ENCODE measurements at regions not wholly inside any gene's neighbourhood (a gene's known extent, or its start where the extent isn't known, plus 50 kb on each side); places are given as distances from the start of the nearest gene placed in this dataset.

DNA sequence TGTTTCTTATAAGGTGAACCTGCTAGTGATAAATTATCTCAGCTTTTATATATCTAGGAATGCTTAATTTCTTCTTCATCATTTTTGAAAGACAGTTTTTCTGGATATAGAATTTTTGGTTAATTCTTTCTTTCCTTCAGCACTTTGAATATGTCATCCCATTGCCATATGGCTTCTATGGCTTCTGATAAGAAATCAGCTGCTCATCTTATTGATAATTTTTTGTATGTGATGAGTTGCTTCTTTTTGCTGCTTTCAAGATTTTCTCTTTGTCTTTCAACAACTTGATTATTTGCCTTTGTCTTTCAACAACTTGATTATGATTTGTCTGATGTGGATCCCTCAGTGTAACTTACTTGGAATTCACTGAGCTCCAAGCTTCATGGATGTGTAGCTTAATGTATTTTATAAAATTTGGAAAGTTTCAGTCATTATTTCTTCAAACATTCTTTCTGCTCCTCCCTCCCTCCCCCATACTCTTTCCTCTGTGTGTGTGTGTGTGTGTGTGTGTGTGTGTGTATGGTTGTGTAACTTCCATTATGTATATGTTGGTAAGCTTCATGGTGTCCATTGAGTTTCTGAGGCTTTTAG lies 243.9 kb downstream of the TLE1 start:
- intact Hi-C loops (cut with micrococcal nuclease; ENCODE audit: unreplicated experiment) = no loop called here
- Mint-ChIP-seq H3K27me3 (ENCODE audit: unreplicated experiment) (no peaks in the 10 kb centered on the region), H3K36me3 (ENCODE audit: insufficient read depth, unreplicated experiment) (no peaks in the 10 kb centered on the region), H3K9me3 (ENCODE audit: low read depth, unreplicated experiment) (peaks cover 8% of the 10 kb centered on the region), H3K27ac (ENCODE audit: unreplicated experiment) (no peak overlapping the region), H3K4me1 (ENCODE audit: low read depth, unreplicated experiment) (no peaks in the 10 kb centered on the region), H3K4me3 (ENCODE audit: low read depth, unreplicated experiment) (no peak overlapping the region)
- DNase-seq = no peak
- TF ChIP-seq, protein P1, sequence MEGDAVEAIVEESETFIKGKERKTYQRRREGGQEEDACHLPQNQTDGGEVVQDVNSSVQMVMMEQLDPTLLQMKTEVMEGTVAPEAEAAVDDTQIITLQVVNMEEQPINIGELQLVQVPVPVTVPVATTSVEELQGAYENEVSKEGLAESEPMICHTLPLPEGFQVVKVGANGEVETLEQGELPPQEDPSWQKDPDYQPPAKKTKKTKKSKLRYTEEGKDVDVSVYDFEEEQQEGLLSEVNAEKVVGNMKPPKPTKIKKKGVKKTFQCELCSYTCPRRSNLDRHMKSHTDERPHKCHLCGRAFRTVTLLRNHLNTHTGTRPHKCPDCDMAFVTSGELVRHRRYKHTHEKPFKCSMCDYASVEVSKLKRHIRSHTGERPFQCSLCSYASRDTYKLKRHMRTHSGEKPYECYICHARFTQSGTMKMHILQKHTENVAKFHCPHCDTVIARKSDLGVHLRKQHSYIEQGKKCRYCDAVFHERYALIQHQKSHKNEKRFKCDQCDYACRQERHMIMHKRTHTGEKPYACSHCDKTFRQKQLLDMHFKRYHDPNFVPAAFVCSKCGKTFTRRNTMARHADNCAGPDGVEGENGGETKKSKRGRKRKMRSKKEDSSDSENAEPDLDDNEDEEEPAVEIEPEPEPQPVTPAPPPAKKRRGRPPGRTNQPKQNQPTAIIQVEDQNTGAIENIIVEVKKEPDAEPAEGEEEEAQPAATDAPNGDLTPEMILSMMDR (IDR thresholded peaks at IDR 0.05; ENCODE audit: unreplicated experiment) = no peak
- BruUV-seq (replicated peaks) = no TSS peak
- CTCF ChIA-PET = interaction anchor here (0.6 kb wide), 2 partner anchors 232 to 1902 kb away, joined by 3 to 4 read pairs; no protein-coding TSS in a partner anchor

DNA sequence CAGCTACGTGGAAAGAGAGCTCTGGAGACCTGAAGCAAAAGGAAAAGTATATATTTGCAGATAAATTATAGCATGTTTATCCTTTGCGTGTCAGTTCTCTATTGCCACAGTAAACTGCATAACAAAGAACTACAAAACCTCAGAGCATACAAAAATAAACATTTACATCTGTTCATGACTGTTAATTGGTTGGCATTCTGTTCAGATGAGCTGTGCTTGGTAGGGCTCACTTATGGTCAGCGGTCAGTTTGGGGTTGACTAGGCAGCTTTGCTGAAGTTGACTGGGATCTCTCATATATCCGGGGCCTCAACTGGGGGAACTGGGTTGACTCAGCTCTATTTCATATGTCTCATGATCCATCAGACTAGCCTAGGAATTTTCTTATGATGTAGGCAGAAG lies 257.7 kb downstream of the TLE1 start:
- DNase-seq = no peak
- no peaks in the 10 kb centered on the region for H3K27me3 Mint-ChIP-seq (ENCODE audit: unreplicated experiment)
- TF ChIP-seq, protein P1 (IDR thresholded peaks at IDR 0.05; ENCODE audit: unreplicated experiment) = no peak
- H3K4me1 Mint-ChIP-seq (ENCODE audit: low read depth, unreplicated experiment) = no peaks in the 10 kb centered on the region
- no TSS peak for BruUV-seq (replicated peaks)
- CTCF ChIA-PET = no interaction called here
- no peaks in the 10 kb centered on the region for H3K36me3 Mint-ChIP-seq (ENCODE audit: insufficient read depth, unreplicated experiment)
- intact Hi-C loops (cut with micrococcal nuclease; ENCODE audit: unreplicated experiment) = no loop called here
- no peak overlapping the region for H3K27ac Mint-ChIP-seq (ENCODE audit: unreplicated experiment)
- no peak overlapping the region for H3K4me3 Mint-ChIP-seq (ENCODE audit: low read depth, unreplicated experiment)
- peaks cover 13% of the 10 kb centered on the region for H3K9me3 Mint-ChIP-seq (ENCODE audit: low read depth, unreplicated experiment)

DNA sequence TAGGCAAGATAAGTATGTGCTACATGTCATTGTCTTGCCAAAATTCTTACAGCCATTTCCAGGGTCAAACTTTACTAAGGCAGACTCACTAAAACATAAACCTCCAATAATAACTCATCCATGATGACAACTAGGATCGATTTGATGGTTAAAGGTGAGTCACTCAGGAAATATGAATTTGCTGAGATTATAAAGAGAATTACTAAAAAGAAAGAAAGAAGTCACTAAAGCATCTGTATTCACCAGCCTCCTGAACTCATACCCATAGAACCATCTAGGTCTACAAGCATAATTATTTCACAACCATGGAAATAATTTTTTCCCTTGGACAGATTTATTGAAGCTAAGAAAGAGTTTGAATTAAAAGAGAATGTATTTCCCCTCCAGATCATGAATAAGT lies 258.6 kb downstream of the TLE1 start:
- no peak overlapping the region for H3K27ac Mint-ChIP-seq (ENCODE audit: unreplicated experiment)
- no peaks in the 10 kb centered on the region for H3K36me3 Mint-ChIP-seq (ENCODE audit: insufficient read depth, unreplicated experiment)
- no peak overlapping the region for H3K4me3 Mint-ChIP-seq (ENCODE audit: low read depth, unreplicated experiment)
- H3K4me1 Mint-ChIP-seq (ENCODE audit: low read depth, unreplicated experiment) = no peaks in the 10 kb centered on the region
- intact Hi-C loops (cut with micrococcal nuclease; ENCODE audit: unreplicated experiment) = no loop called here
- no peaks in the 10 kb centered on the region for H3K27me3 Mint-ChIP-seq (ENCODE audit: unreplicated experiment)
- no TSS peak for BruUV-seq (replicated peaks)
- TF ChIP-seq, protein P1 (IDR thresholded peaks at IDR 0.05; ENCODE audit: unreplicated experiment) = no peak
- CTCF ChIA-PET = no interaction called here
- peaks cover 16% of the 10 kb centered on the region for H3K9me3 Mint-ChIP-seq (ENCODE audit: low read depth, unreplicated experiment)
- no peak for DNase-seq

DNA sequence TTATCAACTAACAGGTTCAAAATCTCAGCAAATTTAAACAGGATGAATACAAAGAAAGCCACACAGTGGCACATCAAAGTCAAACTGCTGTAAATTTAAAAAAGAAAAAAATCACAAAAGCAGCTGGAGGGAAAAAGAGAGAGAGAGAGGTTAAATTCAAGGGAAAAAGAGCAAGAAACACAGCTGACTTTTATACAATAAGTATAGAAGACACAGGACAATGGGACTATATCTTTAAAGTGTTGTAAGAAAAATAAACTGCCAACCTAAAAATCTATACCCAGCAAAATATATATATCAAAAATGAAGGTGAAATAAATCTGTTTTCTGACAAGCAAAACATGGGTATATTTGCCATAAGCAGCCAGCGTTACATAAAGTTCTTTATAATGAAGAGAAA lies 261.5 kb downstream of the TLE1 start:
- Mint-ChIP-seq H3K9me3 (ENCODE audit: low read depth, unreplicated experiment) (peaks cover 17% of the 10 kb centered on the region), H3K36me3 (ENCODE audit: insufficient read depth, unreplicated experiment) (no peaks in the 10 kb centered on the region), H3K27me3 (ENCODE audit: unreplicated experiment) (no peaks in the 10 kb centered on the region), H3K4me1 (ENCODE audit: low read depth, unreplicated experiment) (no peaks in the 10 kb centered on the region), H3K27ac (ENCODE audit: unreplicated experiment) (no peak overlapping the region), H3K4me3 (ENCODE audit: low read depth, unreplicated experiment) (no peak overlapping the region)
- CTCF ChIA-PET = no interaction called here
- BruUV-seq (replicated peaks) = no TSS peak
- intact Hi-C loops (cut with micrococcal nuclease; ENCODE audit: unreplicated experiment) = no loop called here
- TF ChIP-seq, protein P1 (IDR thresholded peaks at IDR 0.05; ENCODE audit: unreplicated experiment) = no peak
- no peak for DNase-seq
